ENCODE measurements at regions not wholly inside any gene's neighbourhood (a gene's known extent, or its start where the extent isn't known, plus 50 kb on each side); places are given as distances from the start of the nearest gene placed in this dataset.

GRCh38 chrX:37942170-37942569 is 64.2 kb upstream of the SYTL5 start:
- no peak for TF ChIP-seq NFIC (IDR thresholded peaks at IDR 0.05; ENCODE audit: low read length)
- no peak for TF ChIP-seq MYC (CRISPR knock-in tag; IDR thresholded peaks at IDR 0.05; ENCODE audit: borderline replicate concordance)
- TF ChIP-seq, protein P1, sequence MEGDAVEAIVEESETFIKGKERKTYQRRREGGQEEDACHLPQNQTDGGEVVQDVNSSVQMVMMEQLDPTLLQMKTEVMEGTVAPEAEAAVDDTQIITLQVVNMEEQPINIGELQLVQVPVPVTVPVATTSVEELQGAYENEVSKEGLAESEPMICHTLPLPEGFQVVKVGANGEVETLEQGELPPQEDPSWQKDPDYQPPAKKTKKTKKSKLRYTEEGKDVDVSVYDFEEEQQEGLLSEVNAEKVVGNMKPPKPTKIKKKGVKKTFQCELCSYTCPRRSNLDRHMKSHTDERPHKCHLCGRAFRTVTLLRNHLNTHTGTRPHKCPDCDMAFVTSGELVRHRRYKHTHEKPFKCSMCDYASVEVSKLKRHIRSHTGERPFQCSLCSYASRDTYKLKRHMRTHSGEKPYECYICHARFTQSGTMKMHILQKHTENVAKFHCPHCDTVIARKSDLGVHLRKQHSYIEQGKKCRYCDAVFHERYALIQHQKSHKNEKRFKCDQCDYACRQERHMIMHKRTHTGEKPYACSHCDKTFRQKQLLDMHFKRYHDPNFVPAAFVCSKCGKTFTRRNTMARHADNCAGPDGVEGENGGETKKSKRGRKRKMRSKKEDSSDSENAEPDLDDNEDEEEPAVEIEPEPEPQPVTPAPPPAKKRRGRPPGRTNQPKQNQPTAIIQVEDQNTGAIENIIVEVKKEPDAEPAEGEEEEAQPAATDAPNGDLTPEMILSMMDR (CRISPR knock-in tag; IDR thresholded peaks at IDR 0.05) = no peak
- TF ChIP-seq ZNF513 (CRISPR knock-in tag; conservative IDR thresholded peaks at IDR 0.05) = no peak
- no peak for TF ChIP-seq MED8 (CRISPR knock-in tag; IDR thresholded peaks at IDR 0.05; ENCODE audit: insufficient replicate concordance)
- TF ChIP-seq ZNF567 (CRISPR knock-in tag; IDR thresholded peaks at IDR 0.05; ENCODE audit: borderline replicate concordance) = no peak
- TF ChIP-seq ZNF646 (CRISPR knock-in tag; IDR thresholded peaks at IDR 0.05) = no peak
- TF ChIP-seq CSRNP2 (CRISPR knock-in tag; conservative IDR thresholded peaks at IDR 0.05; ENCODE audit: low read depth) = no peak
- no peak for TF ChIP-seq ZNF281 (CRISPR knock-in tag; IDR thresholded peaks at IDR 0.05; ENCODE audit: borderline replicate concordance)
- no peak for TF ChIP-seq KLF12 (CRISPR knock-in tag; IDR thresholded peaks at IDR 0.05; ENCODE audit: borderline replicate concordance)
- TF ChIP-seq POLR2AphosphoS5 (IDR thresholded peaks at IDR 0.05; ENCODE audit: low read depth, low read length) = no peak
- TF ChIP-seq ZNF629 (CRISPR knock-in tag; conservative IDR thresholded peaks at IDR 0.05) = no peak
- no peak for TF ChIP-seq CBX2 (IDR thresholded peaks at IDR 0.05; ENCODE audit: low read depth, low read length)
- TF ChIP-seq CBX2 (CRISPR knock-in tag; IDR thresholded peaks at IDR 0.05; ENCODE audit: low read depth) = no peak
- TF ChIP-seq EZH2 (conservative IDR thresholded peaks at IDR 0.05; ENCODE audit: low read depth, low read length) = no peak

All from HepG2 (cell line).